ENCODE measurements at regions not wholly inside any gene's neighbourhood (a gene's known extent, or its start where the extent isn't known, plus 50 kb on each side); places are given as distances from the start of the nearest gene placed in this dataset.

- TF ChIP-seq ZC3H10 (CRISPR knock-in tag; IDR thresholded peaks at IDR 0.05), result no peak
- TF ChIP-seq ZFP30 (CRISPR knock-in tag; IDR thresholded peaks at IDR 0.05), result no peak
- TF ChIP-seq CSDC2 (CRISPR knock-in tag; IDR thresholded peaks at IDR 0.05), result no peak
- TF ChIP-seq TOX (CRISPR knock-in tag; IDR thresholded peaks at IDR 0.05; ENCODE audit: borderline replicate concordance), result no peak
- no peak for TF ChIP-seq ZNF565 (CRISPR knock-in tag; conservative IDR thresholded peaks at IDR 0.05; ENCODE audit: low read depth)
- TF ChIP-seq ARNTL (CRISPR knock-in tag; IDR thresholded peaks at IDR 0.05; ENCODE audit: borderline replicate concordance, low read depth), result no peak
- TF ChIP-seq PPARA (CRISPR knock-in tag; IDR thresholded peaks at IDR 0.05; ENCODE audit: borderline replicate concordance), result no peak
- no peak for TF ChIP-seq CREB5 (CRISPR knock-in tag; IDR thresholded peaks at IDR 0.05; ENCODE audit: low read depth)
- no peak for TF ChIP-seq PATZ1 (CRISPR knock-in tag; IDR thresholded peaks at IDR 0.05; ENCODE audit: borderline replicate concordance)
- TF ChIP-seq GLIS3 (CRISPR knock-in tag; IDR thresholded peaks at IDR 0.05), result no peak
- TF ChIP-seq POU6F1 (CRISPR knock-in tag; IDR thresholded peaks at IDR 0.05; ENCODE audit: borderline replicate concordance, low read depth), result no peak
These were observed 520.8 kb downstream of the HAPSTR1 start for GRCh38 chr16:9612267-9612666.

Data from SK-N-SH treated with all-trans-retinoic acid at 6 μM for 48 hours (cell line).